Endodermal cell (in vitro differentiated cells): ENCODE measurements at regions not wholly inside any gene's neighbourhood (a gene's known extent, or its start where the extent isn't known, plus 50 kb on each side); places are given as distances from the start of the nearest gene placed in this dataset.

Experiments used
- DNase-seq: peaks from one replicate; pipeline ENCODE4 v3.0.0-alpha.2; 2017
- H3K27ac ChIP-seq: 2 replicates; pipeline ENCODE4 v1.5.1; 2013; ENCODE audit warnings: mild to moderate bottlenecking, low read depth, low read length, moderate library complexity
- H3K27me3 ChIP-seq: 2 replicates; pipeline ENCODE4 v1.6.1; 2013; ENCODE audit warnings: mild to moderate bottlenecking, low read length, moderate library complexity; ENCODE audit not compliant: insufficient read depth, control insufficient read depth, poor library complexity, severe bottlenecking
- H3K36me3 ChIP-seq: 2 replicates; pipeline ENCODE4 v1.7.0; 2013; ENCODE audit warnings: mild to moderate bottlenecking, low read length, moderate library complexity; ENCODE audit not compliant: control insufficient read depth, insufficient read depth
- H3K4me1 ChIP-seq: one replicate; pipeline ENCODE4 v1.7.0; 2013; ENCODE audit warnings: low read length; ENCODE audit not compliant: control insufficient read depth, insufficient read depth
- H3K4me3 ChIP-seq: 2 replicates; pipeline ENCODE4 v1.5.1; 2013; ENCODE audit warnings: mild to moderate bottlenecking, low read length, moderate library complexity
- H3K9ac ChIP-seq: 2 replicates; pipeline ENCODE4 v1.6.1; 2013; ENCODE audit warnings: mild to moderate bottlenecking, low read length, moderate library complexity; ENCODE audit not compliant: poor library complexity, severe bottlenecking; ENCODE audit errors: extremely low read depth
- H3K9me3 ChIP-seq: 2 replicates; pipeline ENCODE4 v1.6.1; 2013; ENCODE audit warnings: mild to moderate bottlenecking, low read length, moderate library complexity; ENCODE audit not compliant: control insufficient read depth
- H3K27ac Mint-ChIP-seq: 2 replicates; pipeline ENCODE4 v1.8.0; 2020; ENCODE audit warnings: mixed read lengths
- H3K27me3 Mint-ChIP-seq: 2 replicates; pipeline ENCODE4 v1.8.0; 2021; ENCODE audit warnings: mild to moderate bottlenecking, mixed read lengths; ENCODE audit not compliant: insufficient read depth
- H3K36me3 Mint-ChIP-seq: 2 replicates; pipeline ENCODE4 v1.8.0; 2020; ENCODE audit warnings: low read depth, mixed read lengths
- H3K4me1 Mint-ChIP-seq: 2 replicates; pipeline ENCODE4 v1.8.0; 2020; ENCODE audit warnings: mixed read lengths
- H3K4me3 Mint-ChIP-seq: 2 replicates; pipeline ENCODE4 v1.8.0; 2020; ENCODE audit warnings: mild to moderate bottlenecking, moderate library complexity, mixed read lengths
- H3K9me3 Mint-ChIP-seq: 2 replicates; pipeline ENCODE4 v1.8.0; 2020; ENCODE audit warnings: mild to moderate bottlenecking, mixed read lengths
- CTCF ChIP-seq: fragments of 200-600 bp; sonication (generic); conservative IDR thresholded peaks from 2 replicates; pipeline ENCODE4 v1.5.0; 2021; ENCODE audit warnings: antibody characterized with exemption, mild to moderate bottlenecking
- WGBS, 2 experiments: methylation state at CpG; one replicate each; pipeline versions ENCODE4 v1.1.5 to v1.1.7; 2013; ENCODE audit warnings: missing lambda C conversion rate in 2 of 2, mixed read lengths in 1 of 2; ENCODE audit not compliant: insufficient coverage in 1 of 2, insufficient read length in 1 of 2; 5-methylcytosine and 5-hydroxymethylcytosine counted together

GRCh38 chr16:6143020-6143419, 1045.4 kb upstream of the EEF2KMT start:
- Mint-ChIP-seq H3K36me3 (no peaks in the 10 kb centered on the region), H3K27me3 (peaks cover 5% of the 10 kb centered on the region), H3K4me3 (no peak overlapping the region), H3K4me1 (no peaks in the 10 kb centered on the region), H3K27ac (no peak overlapping the region), H3K9me3 (peaks cover 5% of the 10 kb centered on the region)
- Histone ChIP-seq H3K4me3 (no peak overlapping the region), H3K9ac (no peak overlapping the region), H3K4me1 (no peaks in the 10 kb centered on the region), H3K36me3 (no peaks in the 10 kb centered on the region), H3K9me3 (peaks cover 15% of the 10 kb centered on the region), H3K27me3 (no peaks in the 10 kb centered on the region), H3K27ac (no peak overlapping the region)
- WGBS, 2 experiments: 70 to 74% methylated on average over 1 of the region's 1 CpG
- TF ChIP-seq CTCF: no peak
- DNase-seq: no peak

GRCh38 chr16:6133009-6133557, 1035.5 kb upstream of the EEF2KMT start:
- H3K9me3 Mint-ChIP-seq: no peaks in the 10 kb centered on the region
- DNase-seq: no peak
- no peaks in the 10 kb centered on the region for H3K27me3 Mint-ChIP-seq
- 89 to 95% methylated on average over 4 to 6 of the region's 6 CpGs for WGBS, 2 experiments
- no peak for TF ChIP-seq CTCF
- H3K4me3 Mint-ChIP-seq: no peak overlapping the region
- no peak overlapping the region for H3K27ac ChIP-seq
- H3K36me3 Mint-ChIP-seq: no peaks in the 10 kb centered on the region
- H3K4me3 ChIP-seq: no peak overlapping the region
- H3K4me1 ChIP-seq: no peaks in the 10 kb centered on the region
- H3K36me3 ChIP-seq: no peaks in the 10 kb centered on the region
- H3K27me3 ChIP-seq: no peaks in the 10 kb centered on the region
- no peak overlapping the region for H3K27ac Mint-ChIP-seq
- no peaks in the 10 kb centered on the region for H3K9me3 ChIP-seq
- H3K9ac ChIP-seq: no peak overlapping the region
- peaks cover 10% of the 10 kb centered on the region for H3K4me1 Mint-ChIP-seq

- Mint-ChIP-seq H3K9me3 (no peaks in the 10 kb centered on the region), H3K27ac (no peak overlapping the region), H3K27me3 (no peaks in the 10 kb centered on the region), H3K4me3 (no peak overlapping the region), H3K36me3 (no peaks in the 10 kb centered on the region), H3K4me1 (peaks cover 10% of the 10 kb centered on the region)
- 88 to 93% methylated on average over 5 to 6 of the region's 6 CpGs for WGBS, 2 experiments
- Histone ChIP-seq H3K36me3 (no peaks in the 10 kb centered on the region), H3K9me3 (no peaks in the 10 kb centered on the region), H3K4me3 (no peak overlapping the region), H3K27me3 (no peaks in the 10 kb centered on the region), H3K4me1 (no peaks in the 10 kb centered on the region), H3K9ac (no peak overlapping the region), H3K27ac (no peak overlapping the region)
- TF ChIP-seq CTCF: no peak
- peak; percentile 39 for DNase-seq
Measured at GRCh38 chr16:6132121-6132520, 1034.5 kb upstream of the EEF2KMT start.
